IMR-90 (cell line): ENCODE measurements at regions not wholly inside any gene's neighbourhood (a gene's known extent, or its start where the extent isn't known, plus 50 kb on each side); places are given as distances from the start of the nearest gene placed in this dataset.

Experiments
- ATAC-seq: fragments of 200-7000 bp; cut with Tn5 transposase; 2 replicates; pipeline ENCODE4 v1.9.1; 2020; ENCODE audit warnings: low read depth, mild to moderate bottlenecking, moderate library complexity
- BruUV-seq: library from RNA; stranded (reverse); fragments of 400-500 nt; replicated peaks from 2 replicates; lab custom pipeline; 2021; lab: Mats Ljungman, UMichigan
- CTCF ChIA-PET: fragments of 300-600 bp; formaldehyde crosslinking; extraction: SDS; loops from one replicate; lab custom pipeline; 2021; ENCODE audit warnings: antibody characterized with exemption; lab: Yijun Ruan, JAX
- POLR2A ChIA-PET: fragments of 300-600 bp; sonication (Branson Sonifier 250); formaldehyde crosslinking; loops from one replicate; lab custom pipeline; 2022; ENCODE audit warnings: antibody characterized with exemption; ENCODE audit not compliant: unreplicated experiment; lab: Charles Lee
- DNase-seq: peaks from one replicate; pipeline ENCODE4 v3.0.0; 2013
- H2AFZ ChIP-seq: replicated peaks from 2 replicates; pipeline ENCODE3; 2013; ENCODE audit warnings: low read length, mild to moderate bottlenecking; ENCODE audit not compliant: poor library complexity
- H2AK5ac ChIP-seq: 2 replicates; pipeline ENCODE4 v1.6.1; 2013; ENCODE audit warnings: low read depth, low read length, inconsistent platforms
- H2AK9ac ChIP-seq: replicated peaks from 2 replicates; pipeline ENCODE3; 2013; ENCODE audit warnings: mild to moderate bottlenecking, low read depth, low read length, moderate library complexity; ENCODE audit not compliant: poor library complexity
- H2BK120ac ChIP-seq: 2 replicates; pipeline ENCODE4 v1.6.1; 2013; ENCODE audit warnings: low read depth, low read length, inconsistent platforms
- H2BK15ac ChIP-seq: 3 replicates; pipeline ENCODE4 v1.6.1; 2013; ENCODE audit warnings: low read depth, low read length, inconsistent platforms
- H2BK20ac ChIP-seq: 2 replicates; pipeline ENCODE4 v1.6.1; 2013; ENCODE audit warnings: low read depth, mild to moderate bottlenecking, inconsistent platforms, low read length, moderate library complexity
- H2BK5ac ChIP-seq: 2 replicates; pipeline ENCODE4 v1.6.1; 2013; ENCODE audit warnings: mild to moderate bottlenecking, low read depth, low read length, inconsistent platforms; ENCODE audit not compliant: poor library complexity, severe bottlenecking
- H3K14ac ChIP-seq: replicated peaks from 2 replicates; pipeline ENCODE4 v1.6.1; 2013; ENCODE audit warnings: low read depth, low read length, inconsistent platforms
- H3K18ac ChIP-seq: 2 replicates; pipeline ENCODE4 v1.6.1; 2013; ENCODE audit warnings: low read depth, low read length, control low read depth
- H3K23ac ChIP-seq: 2 replicates; pipeline ENCODE4 v1.6.1; 2013; ENCODE audit warnings: low read depth, low read length, inconsistent platforms
- H3K27ac ChIP-seq: 2 replicates; pipeline ENCODE4 v1.5.1; 2013; ENCODE audit warnings: mild to moderate bottlenecking, control low read depth, low read length; ENCODE audit not compliant: insufficient read depth
- H3K27me3 ChIP-seq: 2 replicates; pipeline ENCODE4 v1.6.1; 2013; ENCODE audit warnings: low read length; ENCODE audit not compliant: control insufficient read depth, insufficient read depth
- H3K36me3 ChIP-seq: 2 replicates; pipeline ENCODE4 v1.6.1; 2013; ENCODE audit warnings: low read length, mixed read lengths; ENCODE audit not compliant: control insufficient read depth, insufficient read depth
- H3K4ac ChIP-seq: 2 replicates; pipeline ENCODE4 v1.6.1; 2013; ENCODE audit warnings: low read depth, low read length, inconsistent platforms
- H3K4me1 ChIP-seq: 2 replicates; pipeline ENCODE4 v1.6.1; 2013; ENCODE audit warnings: low read length, mixed read lengths; ENCODE audit not compliant: control insufficient read depth, insufficient read depth
- H3K4me2 ChIP-seq: 2 replicates; pipeline ENCODE4 v1.6.1; 2013; ENCODE audit warnings: low read depth, mild to moderate bottlenecking, control low read depth, low read length, moderate library complexity
- H3K4me3 ChIP-seq: 2 replicates; pipeline ENCODE4 v1.5.1; 2013; ENCODE audit warnings: low read depth, mild to moderate bottlenecking, control low read depth, low read length, moderate library complexity; ENCODE audit not compliant: insufficient read depth
- H3K56ac ChIP-seq: 2 replicates; pipeline ENCODE4 v1.6.1; 2013; ENCODE audit warnings: low read length, inconsistent platforms; ENCODE audit not compliant: insufficient read depth; ENCODE audit errors: extremely low read depth
- H3K79me1 ChIP-seq, 2 experiments: 2 replicates each; pipeline ENCODE4 v1.6.1; 2013; ENCODE audit warnings: low read length in 2 of 2, inconsistent platforms in 1 of 2, low read depth in 1 of 2
- H3K9ac ChIP-seq: 2 replicates; pipeline ENCODE4 v1.6.1; 2013; ENCODE audit warnings: low read depth, low read length, control low read depth
- H3K9me1 ChIP-seq: 2 replicates; pipeline ENCODE4 v1.6.1; 2013; ENCODE audit warnings: low read length, inconsistent platforms; ENCODE audit not compliant: insufficient read depth
- H3K9me3 ChIP-seq: 2 replicates; pipeline ENCODE4 v1.6.1; 2013; ENCODE audit warnings: low read length; ENCODE audit not compliant: control insufficient read depth, insufficient read depth
- H4K20me1 ChIP-seq: 2 replicates; pipeline ENCODE4 v1.6.1; 2013; ENCODE audit warnings: low read length, inconsistent platforms; ENCODE audit not compliant: insufficient read depth
- H4K5ac ChIP-seq: 2 replicates; pipeline ENCODE4 v1.6.1; 2013; ENCODE audit warnings: mild to moderate bottlenecking, low read depth, low read length, control low read depth
- H4K8ac ChIP-seq, 2 experiments: 2 replicates each; pipeline ENCODE4 v1.6.1; 2013; ENCODE audit warnings: low read depth in 2 of 2, low read length in 2 of 2, control low read depth in 1 of 2, inconsistent platforms in 1 of 2
- H4K91ac ChIP-seq: 2 replicates; pipeline ENCODE4 v1.6.1; 2013; ENCODE audit warnings: low read depth, low read length, inconsistent platforms; ENCODE audit not compliant: insufficient read depth
- BHLHE40 ChIP-seq: fragments of 150-350 bp; IDR thresholded peaks from 2 replicates; pipeline ENCODE4 v1.6.1; 2016; ENCODE audit warnings: mild to moderate bottlenecking, low read depth, low read length
- CEBPB ChIP-seq: IDR thresholded peaks from 2 replicates; pipeline ENCODE4 v1.6.1; 2012; ENCODE audit warnings: low read depth, low read length, improper control_type of control experiment
- CHD1 ChIP-seq: IDR thresholded peaks from 2 replicates; pipeline ENCODE4 v1.6.1; 2012; ENCODE audit warnings: low read depth, low read length, improper control_type of control experiment
- CTCF ChIP-seq: conservative IDR thresholded peaks from 2 replicates; pipeline ENCODE4 v1.5.1; 2012; ENCODE audit warnings: mild to moderate bottlenecking, low read depth, low read length, improper control_type of control experiment
- ELK1 ChIP-seq: fragments of 150-350 bp; IDR thresholded peaks from 2 replicates; pipeline ENCODE4 v1.6.1; 2016; ENCODE audit warnings: low read depth, mild to moderate bottlenecking, low read length, moderate library complexity, borderline replicate concordance
- FOS ChIP-seq: fragments of 150-350 bp; IDR thresholded peaks from 2 replicates; pipeline ENCODE4 v1.6.1; 2016; ENCODE audit warnings: low read depth, low read length
- MAFK ChIP-seq: IDR thresholded peaks from 2 replicates; pipeline ENCODE4 v1.6.1; 2012; ENCODE audit warnings: low read depth, low read length, improper control_type of control experiment
- MAZ ChIP-seq: IDR thresholded peaks from 2 replicates; pipeline ENCODE4 v1.6.1; 2012; ENCODE audit warnings: low read depth, mild to moderate bottlenecking, low read length, improper control_type of control experiment, moderate library complexity, borderline replicate concordance
- MXI1 ChIP-seq: IDR thresholded peaks from 2 replicates; pipeline ENCODE4 v1.6.1; 2012; ENCODE audit warnings: low read depth, mild to moderate bottlenecking, low read length, moderate library complexity, borderline replicate concordance
- NFE2L2 ChIP-seq: fragments of 150-350 bp; IDR thresholded peaks from 2 replicates; pipeline ENCODE4 v1.6.1; 2016; ENCODE audit warnings: low read depth, mild to moderate bottlenecking, low read length
- POLR2A ChIP-seq: IDR thresholded peaks from 2 replicates; pipeline ENCODE4 v1.6.1; 2012; ENCODE audit warnings: mild to moderate bottlenecking, low read depth, low read length
- RAD21 ChIP-seq: IDR thresholded peaks from 2 replicates; pipeline ENCODE4 v1.6.1; 2012; ENCODE audit warnings: low read length, improper control_type of control experiment
- RCOR1 ChIP-seq: IDR thresholded peaks from 2 replicates; pipeline ENCODE4 v1.6.1; 2012; ENCODE audit warnings: mild to moderate bottlenecking, low read length, improper control_type of control experiment; ENCODE audit not compliant: insufficient replicate concordance
- RFX5 ChIP-seq: IDR thresholded peaks from 2 replicates; pipeline ENCODE4 v1.8.0; 2012; ENCODE audit warnings: low read depth, mild to moderate bottlenecking, low read length, moderate library complexity
- SMC3 ChIP-seq: fragments of 150-350 bp; IDR thresholded peaks from 2 replicates; pipeline ENCODE4 v1.6.1; 2016; ENCODE audit warnings: low read depth, mild to moderate bottlenecking, antibody characterized with exemption, low read length, moderate library complexity
- USF2 ChIP-seq: fragments of 150-350 bp; IDR thresholded peaks from 2 replicates; pipeline ENCODE4 v1.6.1; 2017; ENCODE audit warnings: mild to moderate bottlenecking, antibody characterized with exemption, low read length, low read depth
- WGBS, 2 experiments: methylation state at CpG; one replicate each; pipeline versions ENCODE4 v1.1.5 to v1.1.7; 2013; ENCODE audit warnings: missing lambda C conversion rate in 2 of 2; ENCODE audit not compliant: insufficient read length in 1 of 2; ENCODE audit errors: extremely low coverage in 2 of 2; 5-methylcytosine and 5-hydroxymethylcytosine counted together
- dilution Hi-C: fragments of 300-500 bp; cut with HindIII; formaldehyde crosslinking; loops from one replicate; pipeline ENCODE4 v1.14.3; 2018; ENCODE audit warnings: low sequenced_read_pairs; ENCODE audit not compliant: unreplicated experiment
- in situ Hi-C: fragments of 300-500 bp; cut with MboI; formaldehyde crosslinking; loops from 3 replicates; pipeline ENCODE4 v1.14.3; 2019; ENCODE audit warnings: low sequenced_read_pairs, inconsistent platforms, mixed read lengths
- intact Hi-C: fragments of 100-400 bp; cut with micrococcal nuclease; formaldehyde crosslinking; loops from 2 replicates; pipeline ENCODE4 v1.10.0; 2022

GRCh38 chr17:22671110-22671509, 978.8 kb downstream of the KCNJ18 start:
- no peak overlapping the region for H2BK5ac ChIP-seq
- H3K14ac ChIP-seq, result no peak overlapping the region
- in situ Hi-C loops, result no loop called here
- H3K9me1 ChIP-seq, result no peaks in the 10 kb centered on the region
- no peak overlapping the region for H2BK20ac ChIP-seq
- H4K5ac ChIP-seq, result no peak overlapping the region
- DNase-seq, result no peak
- no peak overlapping the region for H3K4me2 ChIP-seq
- no peak overlapping the region for H3K23ac ChIP-seq
- no peak overlapping the region for H3K56ac ChIP-seq
- H4K8ac ChIP-seq, result no peak overlapping the region
- H3K4me3 ChIP-seq, result no peak overlapping the region
- peaks cover 13% of the 10 kb centered on the region for H3K9me3 ChIP-seq
- H3K27ac ChIP-seq, result no peak overlapping the region
- H3K36me3 ChIP-seq, result no peaks in the 10 kb centered on the region
- H2BK15ac ChIP-seq, result no peak overlapping the region
- no peak overlapping the region for H2BK120ac ChIP-seq
- ChIA-PET CTCF (no interaction called here), POLR2A (no interaction called here)
- ATAC-seq, result no peak
- BruUV-seq, result no TSS peak
- no peaks in the 10 kb centered on the region for H4K20me1 ChIP-seq
- H2AK9ac ChIP-seq, result no peak overlapping the region
- intact Hi-C loops, result loop anchor here (10.0 kb wide), 1 partner anchor 46 kb away; no protein-coding TSS in a partner anchor
- H2AK5ac ChIP-seq, result no peak overlapping the region
- no peaks in the 10 kb centered on the region for H3K27me3 ChIP-seq
- H3K4ac ChIP-seq, result no peak overlapping the region
- no peak overlapping the region for H3K9ac ChIP-seq
- H3K4me1 ChIP-seq, result no peaks in the 10 kb centered on the region
- H3K18ac ChIP-seq, result no peak overlapping the region
- H2AFZ ChIP-seq, result no peak overlapping the region
- no peak overlapping the region for H4K91ac ChIP-seq
- no peak for TF ChIP-seq POLR2A
- TF ChIP-seq SMC3, result no peak
- TF ChIP-seq CHD1, result no peak
- TF ChIP-seq MAZ, result no peak
- no peak for TF ChIP-seq BHLHE40
- TF ChIP-seq CTCF, result no peak
- no peak for TF ChIP-seq RFX5
- TF ChIP-seq FOS, result no peak
- TF ChIP-seq USF2, result no peak
- TF ChIP-seq RAD21, result no peak
- TF ChIP-seq NFE2L2, result no peak
- no peak for TF ChIP-seq CEBPB
- no peak for TF ChIP-seq RCOR1
- no peak for TF ChIP-seq ELK1
- TF ChIP-seq MXI1, result no peak
- no peak for TF ChIP-seq MAFK
- H3K79me1 ChIP-seq, result no peaks in the 10 kb centered on the region
- dilution Hi-C loops, result no loop called here
- WGBS, 2 experiments, result no CpG with 5 or more reads among the region's 7 CpGs
